Neural progenitor cell (in vitro differentiated cells): ENCODE measurements at regions not wholly inside any gene's neighbourhood (a gene's known extent, or its start where the extent isn't known, plus 50 kb on each side); places are given as distances from the start of the nearest gene placed in this dataset.
"Not testable (repeated sequence)": the region's sequence is repeated elsewhere in the genome, so short reads cannot be mapped to it uniquely, and the experiment has no call there.

Source experiments
- DNase-seq: peaks from one replicate; pipeline ENCODE4 v3.0.0-alpha.2; 2016; ENCODE audit warnings: low spot score
- H2AFZ ChIP-seq: fragments of 200-600 bp; sonication (generic); replicated peaks from 2 replicates; pipeline ENCODE4 v1.6.1; 2016; ENCODE audit warnings: antibody characterized with exemption
- H3F3A ChIP-seq: fragments of 200-600 bp; sonication (generic); 2 replicates; pipeline ENCODE4 v1.6.1; 2016; ENCODE audit warnings: antibody characterized with exemption, low read depth
- H3K27ac ChIP-seq: fragments of 200-600 bp; sonication (generic); 2 replicates; pipeline ENCODE4 v1.5.1; 2016; ENCODE audit warnings: mild to moderate bottlenecking
- H3K27me3 ChIP-seq: fragments of 200-600 bp; sonication (generic); 2 replicates; pipeline ENCODE4 v1.6.1; 2016; ENCODE audit warnings: mild to moderate bottlenecking, moderate library complexity
- H3K36me3 ChIP-seq: fragments of 200-600 bp; sonication (generic); 2 replicates; pipeline ENCODE4 v1.5.1; 2016
- H3K4me1 ChIP-seq: fragments of 200-600 bp; sonication (generic); 2 replicates; pipeline ENCODE4 v1.6.1; 2016; ENCODE audit warnings: mixed run types
- H3K4me2 ChIP-seq: fragments of 200-600 bp; sonication (generic); 2 replicates; pipeline ENCODE4 v1.6.1; 2016
- H3K4me3 ChIP-seq: fragments of 200-600 bp; sonication (generic); 2 replicates; pipeline ENCODE4 v1.5.1; 2016
- H3K79me2 ChIP-seq: fragments of 200-600 bp; sonication (generic); 2 replicates; pipeline ENCODE4 v1.6.1; 2016; ENCODE audit warnings: low read depth
- H3K9ac ChIP-seq: fragments of 200-600 bp; sonication (generic); 2 replicates; pipeline ENCODE4 v1.6.1; 2016
- H3K9me3 ChIP-seq: fragments of 200-600 bp; sonication (generic); 2 replicates; pipeline ENCODE4 v1.5.1; 2016; ENCODE audit warnings: low read depth
- H4K20me1 ChIP-seq: fragments of 200-600 bp; sonication (generic); 2 replicates; pipeline ENCODE4 v1.6.1; 2016; ENCODE audit warnings: low read depth
- H3K27ac Mint-ChIP-seq: 3 replicates; pipeline ENCODE4 v1.8.0; 2021; ENCODE audit warnings: mixed read lengths
- H3K27me3 Mint-ChIP-seq: 2 replicates; pipeline ENCODE4 v1.8.0; 2022; ENCODE audit warnings: low read depth, mild to moderate bottlenecking, inconsistent platforms, moderate library complexity, mixed read lengths; ENCODE audit not compliant: insufficient read depth
- H3K36me3 Mint-ChIP-seq: 3 replicates; pipeline ENCODE4 v1.8.0; 2021; ENCODE audit warnings: mixed read lengths
- H3K4me1 Mint-ChIP-seq: 3 replicates; pipeline ENCODE4 v1.8.0; 2021; ENCODE audit warnings: mixed read lengths
- H3K4me3 Mint-ChIP-seq: 3 replicates; pipeline ENCODE4 v1.8.0; 2021; ENCODE audit warnings: mild to moderate bottlenecking, moderate library complexity, mixed read lengths
- H3K9me3 Mint-ChIP-seq: 3 replicates; pipeline ENCODE4 v1.8.0; 2020; ENCODE audit warnings: mixed read lengths
- EZH2 ChIP-seq: fragments of 200-600 bp; sonication (generic); IDR thresholded peaks from 2 replicates; pipeline ENCODE4 v1.6.1; 2017; ENCODE audit warnings: antibody characterized with exemption, mild to moderate bottlenecking, moderate library complexity
- EZH2phosphoT487 ChIP-seq: fragments of 200-600 bp; sonication (generic); IDR thresholded peaks from 2 replicates; pipeline ENCODE4 v1.6.1; 2017; ENCODE audit warnings: antibody characterized with exemption
- TF ChIP-seq, protein P1 (sequence below): fragments of 200-600 bp; sonication (generic); IDR thresholded peaks from 2 replicates; pipeline ENCODE4 v1.5.1; 2017; ENCODE audit warnings: antibody characterized with exemption, mild to moderate bottlenecking

DNA sequence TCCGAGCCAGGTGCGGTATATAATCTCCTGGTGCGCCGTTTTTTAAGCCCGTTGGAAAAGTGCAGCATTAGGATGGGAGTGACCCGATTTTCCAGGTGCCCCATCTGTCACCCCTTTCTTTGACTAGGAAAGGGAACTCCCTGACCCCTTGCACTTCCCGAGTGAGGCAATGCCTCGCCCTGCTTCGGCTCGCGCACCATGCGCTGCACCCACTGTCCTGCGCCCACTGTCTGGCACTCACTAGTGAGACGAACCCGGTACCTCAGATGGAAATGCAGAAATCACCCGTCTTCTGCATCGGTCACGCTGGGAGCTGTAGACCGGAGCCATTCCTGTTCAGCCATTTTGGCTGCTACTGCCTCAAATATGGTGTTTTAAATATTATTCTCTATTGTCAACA lies 198.0 kb downstream of the MEIS1 start:
- not testable (repeated sequence) for H3F3A ChIP-seq, H3K79me2 ChIP-seq, H3K9ac ChIP-seq, H4K20me1 ChIP-seq, H3K4me3 ChIP-seq, H3K27me3 Mint-ChIP-seq, H3K36me3 ChIP-seq, H3K36me3 Mint-ChIP-seq, H3K4me2 ChIP-seq, H3K27ac ChIP-seq, H3K27ac Mint-ChIP-seq, H3K27me3 ChIP-seq, H3K4me1 Mint-ChIP-seq, H3K9me3 ChIP-seq, H2AFZ ChIP-seq, H3K4me1 ChIP-seq, H3K4me3 Mint-ChIP-seq, DNase-seq
- H3K9me3 Mint-ChIP-seq: peaks cover 20% of the 10 kb centered on the region

DNA sequence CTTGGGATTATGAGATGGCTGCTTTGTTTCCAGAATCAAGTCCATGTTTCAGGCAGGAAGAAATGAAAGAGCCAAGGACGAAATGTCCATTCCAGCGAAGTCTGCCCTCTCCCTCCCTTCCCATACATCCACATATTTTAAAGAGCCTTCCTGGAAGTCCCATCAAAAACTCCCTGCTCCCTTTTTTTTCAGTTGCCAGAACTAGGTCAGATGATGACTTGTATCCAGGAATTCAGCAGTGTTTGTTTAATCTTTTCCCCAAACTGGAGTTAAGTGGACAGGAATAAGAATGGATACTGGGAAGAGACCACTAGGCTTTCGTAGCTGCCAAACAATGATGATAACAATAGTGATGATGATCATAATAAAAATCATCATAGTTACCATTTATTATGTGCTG lies 198.7 kb downstream of the MEIS1 start:
- H3K36me3 Mint-ChIP-seq: no peaks in the 10 kb centered on the region
- no peaks in the 10 kb centered on the region for H4K20me1 ChIP-seq
- no peak overlapping the region for H3K27ac Mint-ChIP-seq
- no peak overlapping the region for H2AFZ ChIP-seq
- H3K4me3 ChIP-seq: no peak overlapping the region
- peaks cover 19% of the 10 kb centered on the region for H3K9me3 Mint-ChIP-seq
- H3K27me3 Mint-ChIP-seq: peaks cover 5% of the 10 kb centered on the region
- DNase-seq: no peak
- H3K4me3 Mint-ChIP-seq: no peak overlapping the region
- no peaks in the 10 kb centered on the region for H3K79me2 ChIP-seq
- H3K4me1 Mint-ChIP-seq: no peaks in the 10 kb centered on the region
- no peaks in the 10 kb centered on the region for H3K27me3 ChIP-seq
- no peaks in the 10 kb centered on the region for H3F3A ChIP-seq
- H3K4me2 ChIP-seq: no peak overlapping the region
- H3K4me1 ChIP-seq: no peaks in the 10 kb centered on the region
- H3K36me3 ChIP-seq: no peaks in the 10 kb centered on the region
- H3K9me3 ChIP-seq: peaks cover 4% of the 10 kb centered on the region
- H3K27ac ChIP-seq: no peak overlapping the region
- H3K9ac ChIP-seq: no peak overlapping the region
- TF ChIP-seq EZH2phosphoT487 (no peak), EZH2 (no peak)
- TF ChIP-seq, protein P1, sequence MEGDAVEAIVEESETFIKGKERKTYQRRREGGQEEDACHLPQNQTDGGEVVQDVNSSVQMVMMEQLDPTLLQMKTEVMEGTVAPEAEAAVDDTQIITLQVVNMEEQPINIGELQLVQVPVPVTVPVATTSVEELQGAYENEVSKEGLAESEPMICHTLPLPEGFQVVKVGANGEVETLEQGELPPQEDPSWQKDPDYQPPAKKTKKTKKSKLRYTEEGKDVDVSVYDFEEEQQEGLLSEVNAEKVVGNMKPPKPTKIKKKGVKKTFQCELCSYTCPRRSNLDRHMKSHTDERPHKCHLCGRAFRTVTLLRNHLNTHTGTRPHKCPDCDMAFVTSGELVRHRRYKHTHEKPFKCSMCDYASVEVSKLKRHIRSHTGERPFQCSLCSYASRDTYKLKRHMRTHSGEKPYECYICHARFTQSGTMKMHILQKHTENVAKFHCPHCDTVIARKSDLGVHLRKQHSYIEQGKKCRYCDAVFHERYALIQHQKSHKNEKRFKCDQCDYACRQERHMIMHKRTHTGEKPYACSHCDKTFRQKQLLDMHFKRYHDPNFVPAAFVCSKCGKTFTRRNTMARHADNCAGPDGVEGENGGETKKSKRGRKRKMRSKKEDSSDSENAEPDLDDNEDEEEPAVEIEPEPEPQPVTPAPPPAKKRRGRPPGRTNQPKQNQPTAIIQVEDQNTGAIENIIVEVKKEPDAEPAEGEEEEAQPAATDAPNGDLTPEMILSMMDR: no peak

DNA sequence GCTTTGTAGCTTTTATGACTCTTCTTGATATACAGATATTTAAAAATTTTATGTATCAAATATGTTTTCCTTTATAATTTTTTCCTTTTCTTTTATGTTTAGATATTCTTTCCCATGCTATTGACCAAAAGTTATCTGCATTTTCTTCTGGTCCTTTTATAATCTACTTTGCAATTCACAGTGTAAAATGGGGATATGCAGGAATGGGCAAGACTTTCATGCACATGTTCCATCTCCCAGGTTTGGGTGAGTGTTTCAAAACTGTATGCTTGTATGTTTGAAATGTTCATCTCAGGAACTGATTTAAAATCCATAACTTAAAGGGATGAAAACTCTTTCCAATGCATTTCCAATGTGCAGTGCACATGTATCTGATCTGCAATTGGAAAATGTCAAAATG lies 199.9 kb downstream of the MEIS1 start:
- DNase-seq: no peak
- Histone ChIP-seq H3K79me2 (no peaks in the 10 kb centered on the region), H3K36me3 (no peaks in the 10 kb centered on the region), H3K9ac (no peak overlapping the region), H4K20me1 (no peaks in the 10 kb centered on the region), H3K4me2 (no peak overlapping the region), H3K4me3 (no peak overlapping the region), H3K27ac (no peak overlapping the region), H3F3A (no peaks in the 10 kb centered on the region), H3K27me3 (no peaks in the 10 kb centered on the region), H2AFZ (no peak overlapping the region), H3K4me1 (no peaks in the 10 kb centered on the region), H3K9me3 (peaks cover 4% of the 10 kb centered on the region)
- no peak overlapping the region for H3K4me3 Mint-ChIP-seq
- H3K27ac Mint-ChIP-seq: no peak overlapping the region
- H3K9me3 Mint-ChIP-seq: peaks cover 15% of the 10 kb centered on the region
- H3K27me3 Mint-ChIP-seq: peaks cover 5% of the 10 kb centered on the region
- TF ChIP-seq, protein P1: no peak
- TF ChIP-seq EZH2: no peak
- no peak for TF ChIP-seq EZH2phosphoT487
- H3K36me3 Mint-ChIP-seq: no peaks in the 10 kb centered on the region
- H3K4me1 Mint-ChIP-seq: no peaks in the 10 kb centered on the region

DNA sequence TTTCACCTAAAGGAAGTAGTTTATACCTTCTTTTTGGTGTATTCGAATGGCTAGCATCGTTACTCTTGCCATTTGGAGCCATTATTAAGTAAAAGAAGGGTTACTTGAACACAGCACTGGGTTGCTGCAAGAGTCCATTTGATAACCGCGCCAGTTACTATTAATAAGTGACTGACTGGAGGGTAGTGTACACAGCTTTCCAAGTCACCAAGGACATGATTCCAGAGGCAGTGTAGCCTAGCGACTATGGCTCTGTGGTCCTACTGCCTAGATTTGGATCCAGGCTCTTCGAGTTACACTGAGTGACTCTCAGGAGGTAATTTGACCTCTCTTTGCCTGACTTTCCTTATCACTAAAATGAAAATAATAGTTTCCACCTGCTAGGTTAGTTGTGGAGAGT lies 206.8 kb downstream of the MEIS1 start:
- H3K9me3 Mint-ChIP-seq: peaks cover 10% of the 10 kb centered on the region
- TF ChIP-seq EZH2phosphoT487 (no peak), EZH2 (no peak)
- TF ChIP-seq, protein P1: no peak

DNA sequence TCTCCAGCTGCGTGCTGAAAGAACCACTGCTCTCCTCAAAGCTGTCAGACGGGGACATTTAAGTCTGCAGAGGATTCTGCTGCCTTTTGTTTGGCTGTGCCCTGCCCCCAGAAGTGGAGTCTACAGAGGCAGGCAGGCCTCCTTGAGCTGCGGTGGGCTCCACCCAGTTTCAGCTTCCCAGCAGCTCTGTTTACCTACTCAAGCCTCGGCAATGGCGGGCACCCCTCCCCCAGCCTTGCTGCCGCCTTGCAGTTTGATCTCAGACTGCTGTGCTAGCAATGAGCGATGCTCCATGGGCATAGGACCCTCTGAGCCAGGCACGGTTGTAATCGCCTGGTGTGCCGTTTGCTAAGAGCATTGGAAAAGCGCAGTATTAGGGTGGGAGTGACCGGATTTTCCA lies 213.2 kb downstream of the MEIS1 start:
- not testable (repeated sequence) for H3K4me1 ChIP-seq, H3K79me2 ChIP-seq, H3F3A ChIP-seq, H4K20me1 ChIP-seq, H3K27ac ChIP-seq, H3K4me3 ChIP-seq, H3K27me3 ChIP-seq, H3K9me3 ChIP-seq, H3K36me3 ChIP-seq, H3K9ac ChIP-seq, H3K4me3 Mint-ChIP-seq, H3K36me3 Mint-ChIP-seq, H3K27me3 Mint-ChIP-seq
- H3K27ac Mint-ChIP-seq: peak overlapping the region; percentile 82
- peaks cover 18% of the 10 kb centered on the region for H3K9me3 Mint-ChIP-seq
- Histone ChIP-seq H3K4me2 (peak overlapping the region; percentile 36), H2AFZ (peak overlapping the region; percentile 79)
- peaks cover 14% of the 10 kb centered on the region for H3K4me1 Mint-ChIP-seq
- DNase-seq: peak; percentile 11

More for the DNA sequence above, 206.8 kb downstream of the MEIS1 start:
- Histone ChIP-seq H3K4me2 (no peak overlapping the region), H3K36me3 (no peaks in the 10 kb centered on the region), H3K4me1 (no peaks in the 10 kb centered on the region), H3K27ac (no peak overlapping the region), H3K9me3 (no peaks in the 10 kb centered on the region), H3K4me3 (no peak overlapping the region), H4K20me1 (no peaks in the 10 kb centered on the region), H3K27me3 (no peaks in the 10 kb centered on the region), H3K79me2 (no peaks in the 10 kb centered on the region), H2AFZ (no peak overlapping the region), H3K9ac (no peak overlapping the region), H3F3A (no peaks in the 10 kb centered on the region)
- DNase-seq: no peak
- Mint-ChIP-seq H3K36me3 (no peaks in the 10 kb centered on the region), H3K27me3 (no peaks in the 10 kb centered on the region), H3K27ac (no peak overlapping the region), H3K4me3 (no peak overlapping the region), H3K4me1 (no peaks in the 10 kb centered on the region)
